Lung (tissue), 11 donors: ENCODE measurements at regions not wholly inside any gene's neighbourhood (a gene's known extent, or its start where the extent isn't known, plus 50 kb on each side); places are given as distances from the start of the nearest gene placed in this dataset.

Source experiments
- ATAC-seq: fragments of 200-7000 bp; cut with Tn5 transposase; one replicate; pipeline ENCODE4 v1.9.1; 2020; ENCODE audit warnings: moderate number of reproducible peaks; ENCODE audit not compliant: insufficient read depth, low FRiP score
- DNase-seq, 3 donors: peaks; one replicate each; pipeline ENCODE4 v3.0.0-alpha.2; 2013 to 2017
- H3K27ac ChIP-seq, 2 donors: one replicate each; pipeline ENCODE4 v1.5.1; 2013; ENCODE audit warnings: mild to moderate bottlenecking in 2 of 2, moderate library complexity in 2 of 2, control low read depth in 1 of 2, inconsistent platforms in 1 of 2, low read depth in 1 of 2, low read length in 1 of 2
- H3K27me3 ChIP-seq, 3 donors: one replicate each; pipeline ENCODE4 v1.5.1; 2013; ENCODE audit warnings: low read length in 2 of 3; ENCODE audit not compliant: control insufficient read depth in 3 of 3, insufficient read depth in 3 of 3
- H3K36me3 ChIP-seq, 4 donors: one replicate each; pipeline ENCODE4 v1.5.1; 2013; ENCODE audit warnings: low read length in 4 of 4, mild to moderate bottlenecking in 1 of 4, moderate library complexity in 1 of 4; ENCODE audit not compliant: control insufficient read depth in 4 of 4, insufficient read depth in 4 of 4
- H3K4me1 ChIP-seq, 5 donors: one replicate each; pipeline ENCODE4 v1.5.1; 2013; ENCODE audit warnings: low read length in 5 of 5, mild to moderate bottlenecking in 2 of 5, moderate library complexity in 1 of 5; ENCODE audit not compliant: control insufficient read depth in 5 of 5, insufficient read depth in 5 of 5
- H3K4me3 ChIP-seq: one replicate; pipeline ENCODE4 v1.5.1; 2013; ENCODE audit warnings: mild to moderate bottlenecking, control low read depth, moderate library complexity
- H3K9ac ChIP-seq, 2 donors: one replicate each; pipeline ENCODE4 v1.5.1; 2013; ENCODE audit warnings: low read length in 2 of 2, control low read depth in 1 of 2; ENCODE audit not compliant: insufficient read depth in 1 of 2
- H3K9me3 ChIP-seq, 4 donors: one replicate each; pipeline ENCODE4 v1.5.1; 2013; ENCODE audit warnings: low read length in 3 of 4, mild to moderate bottlenecking in 1 of 4, moderate library complexity in 1 of 4; ENCODE audit not compliant: control insufficient read depth in 4 of 4, insufficient read depth in 3 of 4
- CTCF ChIP-seq: IDR thresholded peaks from 2 replicates; pipeline ENCODE4 v1.5.1; 2012; ENCODE audit warnings: mild to moderate bottlenecking; ENCODE audit errors: control extremely low read depth, extremely low read depth
- whole genome bisulfite sequencing, 2 donors: extraction: QIAGEN DNeasy Blood & Tissue Kit; methylation state at CpG; one replicate each; pipeline ENCODE4 v1.1.7; 2013; 5-methylcytosine and 5-hydroxymethylcytosine counted together
- donor health status: control.
- donor health status: control.
- donor health status: Bipolar disorder and iron deficiency.
- donor health status: healthy.
- donor health status: DM: yes; HTN: yes; CAD: no.

- peaks cover 0 to 8% (median 0%) of the 10 kb centered on the region in 5 donors for H3K4me1 ChIP-seq
- DNase-seq (no peak), ATAC-seq (no peak)
- no peaks in the 10 kb centered on the region for H3K27me3 ChIP-seq
- no peak overlapping the region for H3K4me3 ChIP-seq
- H3K9me3 ChIP-seq: no peaks in the 10 kb centered on the region
- 96 to 98% methylated on average over 3 of the region's 3 CpGs for WGBS, 2 donors
- H3K27ac ChIP-seq: no peak overlapping the region
- no peaks in the 10 kb centered on the region for H3K36me3 ChIP-seq
- no peak for TF ChIP-seq CTCF
- H3K9ac ChIP-seq: no peak overlapping the region
These were observed 97.3 kb upstream of the DPT start for GRCh38 chr1:168826269-168826668.

- Histone ChIP-seq H3K27me3 (no peaks in the 10 kb centered on the region), H3K36me3 (no peaks in the 10 kb centered on the region), H3K27ac (no peak overlapping the region), H3K4me1 (peaks cover 0 to 8% (median 0%) of the 10 kb centered on the region in 5 donors), H3K4me3 (no peak overlapping the region), H3K9me3 (no peaks in the 10 kb centered on the region), H3K9ac (no peak overlapping the region)
- 95 to 96% methylated on average over 2 of the region's 2 CpGs for WGBS, 2 donors
- no peak for TF ChIP-seq CTCF
- ATAC-seq (no peak), DNase-seq (peak in 1 of 3 donors; percentile 26)
These were observed 98.6 kb upstream of the DPT start for GRCh38 chr1:168827557-168827956.

GRCh38 chr1:168829876-168830275 lies 100.9 kb upstream of the DPT start:
- H3K27me3 ChIP-seq: no peaks in the 10 kb centered on the region
- no peak overlapping the region for H3K4me3 ChIP-seq
- DNase-seq (no peak), ATAC-seq (no peak)
- no peak overlapping the region for H3K27ac ChIP-seq
- TF ChIP-seq CTCF: no peak
- H3K9ac ChIP-seq: no peak overlapping the region
- H3K36me3 ChIP-seq: no peaks in the 10 kb centered on the region
- H3K9me3 ChIP-seq: no peaks in the 10 kb centered on the region
- peaks cover 6 to 19% (median 10%) of the 10 kb centered on the region in 5 donors for H3K4me1 ChIP-seq

- DNase-seq (no peak), ATAC-seq (no peak)
- Histone ChIP-seq H3K27ac (no peak overlapping the region), H3K4me1 (peaks cover 6 to 19% (median 10%) of the 10 kb centered on the region in 5 donors), H3K27me3 (no peaks in the 10 kb centered on the region), H3K36me3 (no peaks in the 10 kb centered on the region), H3K9ac (no peak overlapping the region), H3K4me3 (no peak overlapping the region), H3K9me3 (no peaks in the 10 kb centered on the region)
- no peak for TF ChIP-seq CTCF
- 93 to 98% methylated on average over 2 of the region's 2 CpGs for WGBS, 2 donors
These were observed 101.6 kb upstream of the DPT start for GRCh38 chr1:168830562-168830961.
